AG08395 (cell line): ENCODE measurements at regions not wholly inside any gene's neighbourhood (a gene's known extent, or its start where the extent isn't known, plus 50 kb on each side); places are given as distances from the start of the nearest gene placed in this dataset.

Experiments used
- DNase-seq: peaks from one replicate; pipeline ENCODE4 v3.0.0; 2012; ENCODE audit warnings: mixed read lengths, low spot score

DNA sequence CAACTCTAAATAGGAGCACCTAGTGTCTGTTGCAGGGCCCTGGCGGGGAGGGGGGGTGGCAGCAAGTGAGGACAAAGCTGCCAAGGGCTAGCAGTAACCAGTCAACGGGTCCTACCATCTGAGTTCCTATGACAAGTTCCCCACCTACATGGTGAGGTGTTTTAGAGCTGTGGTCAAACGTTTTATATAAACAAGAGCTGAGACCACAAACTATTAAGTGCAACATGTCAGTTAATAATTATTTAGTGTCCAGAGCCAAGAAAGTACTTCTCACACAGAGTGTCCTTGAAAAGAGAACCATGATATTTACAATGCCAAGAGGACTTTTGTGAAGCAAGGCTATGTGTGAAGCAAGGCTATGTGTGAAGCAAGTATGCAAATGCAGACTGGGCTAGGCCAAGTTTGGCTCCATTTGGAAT, 434.7 kb downstream of the TNS3 start:
- DNase-seq, result no peak

GRCh38 chr7:47145982-47146381, 435.9 kb downstream of the TNS3 start:
- no peak for DNase-seq

- DNase-seq, result no peak
Measured at GRCh38 chr7:47145186-47145725, 436.7 kb downstream of the TNS3 start.

GRCh38 chr7:47143339-47143738, 438.6 kb downstream of the TNS3 start:
- peak; percentile 69 for DNase-seq

GRCh38 chr7:47142867-47143175, 439.1 kb downstream of the TNS3 start:
- no peak for DNase-seq

- no peak for DNase-seq
Measured at GRCh38 chr7:47142169-47142866, 439.6 kb downstream of the TNS3 start.

- peak; percentile 47 for DNase-seq
Measured at GRCh38 chr7:47132471-47132870, 449.4 kb downstream of the TNS3 start.

DNA sequence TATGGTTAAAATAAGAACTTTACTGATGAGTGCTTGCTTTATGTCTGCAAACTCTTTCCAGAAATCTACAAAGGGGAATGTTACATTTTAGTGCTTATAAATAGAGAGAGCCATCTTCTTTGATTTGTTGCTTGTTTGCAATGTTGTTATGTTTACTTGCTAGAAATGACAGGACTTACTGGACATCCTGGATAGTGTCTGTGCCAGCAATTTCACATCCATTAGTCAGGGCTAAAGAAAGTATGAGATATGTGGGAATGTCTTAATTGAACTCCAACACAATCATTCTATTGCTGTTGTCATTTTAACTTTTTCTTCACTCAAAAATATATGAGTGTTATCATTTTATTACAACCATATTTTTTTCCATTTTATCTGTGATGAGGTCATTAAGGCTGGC, 453.2 kb downstream of the TNS3 start:
- DNase-seq, result peak; percentile 21

GRCh38 chr7:47125529-47125928, 456.4 kb downstream of the TNS3 start:
- DNase-seq, result no peak

DNA sequence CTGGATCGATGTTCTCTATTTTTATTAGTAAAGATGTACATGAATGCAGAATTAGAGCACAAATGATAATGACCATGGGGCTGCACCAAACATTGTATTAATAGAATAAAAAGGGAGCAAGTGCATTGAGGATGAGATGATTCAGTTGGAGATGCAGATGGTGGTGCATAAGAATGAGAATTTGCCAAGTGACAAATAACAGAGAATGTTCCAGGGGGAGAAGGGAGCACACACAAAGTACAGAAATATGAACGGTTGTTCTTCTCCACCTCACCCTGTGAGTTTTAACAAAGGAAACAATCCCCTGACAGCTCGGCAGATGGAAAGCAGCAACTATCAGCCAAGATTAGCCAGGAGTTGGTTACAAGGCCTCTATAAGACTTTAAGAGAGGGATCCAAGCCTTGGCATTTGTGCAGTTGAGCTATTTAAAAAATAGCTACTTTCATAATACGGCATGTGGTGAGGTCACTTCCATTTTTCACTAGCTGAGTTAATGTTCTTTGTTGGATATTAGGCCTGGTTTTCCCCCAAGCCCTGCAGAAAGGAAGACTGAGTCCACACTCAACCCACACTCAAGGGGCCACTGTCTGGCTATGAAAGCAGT, 462.5 kb downstream of the TNS3 start:
- no peak for DNase-seq

DNA sequence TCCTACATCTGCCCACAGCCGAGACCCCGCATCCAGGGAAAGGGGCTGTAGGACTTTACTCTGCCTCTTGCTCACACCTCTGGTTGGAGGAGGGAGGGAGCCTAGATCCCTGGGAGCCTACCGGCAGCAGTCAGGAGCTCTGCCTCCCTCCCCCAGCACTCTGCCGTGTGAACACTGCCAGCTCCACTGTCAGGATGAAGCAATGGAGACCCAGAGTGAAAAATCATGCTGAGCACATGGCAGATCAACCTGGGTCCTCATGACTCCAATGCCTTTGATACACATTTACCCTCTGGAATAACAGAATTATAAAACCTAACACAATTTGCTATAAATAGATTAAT, 477.7 kb downstream of the TNS3 start:
- DNase-seq, result no peak

DNA sequence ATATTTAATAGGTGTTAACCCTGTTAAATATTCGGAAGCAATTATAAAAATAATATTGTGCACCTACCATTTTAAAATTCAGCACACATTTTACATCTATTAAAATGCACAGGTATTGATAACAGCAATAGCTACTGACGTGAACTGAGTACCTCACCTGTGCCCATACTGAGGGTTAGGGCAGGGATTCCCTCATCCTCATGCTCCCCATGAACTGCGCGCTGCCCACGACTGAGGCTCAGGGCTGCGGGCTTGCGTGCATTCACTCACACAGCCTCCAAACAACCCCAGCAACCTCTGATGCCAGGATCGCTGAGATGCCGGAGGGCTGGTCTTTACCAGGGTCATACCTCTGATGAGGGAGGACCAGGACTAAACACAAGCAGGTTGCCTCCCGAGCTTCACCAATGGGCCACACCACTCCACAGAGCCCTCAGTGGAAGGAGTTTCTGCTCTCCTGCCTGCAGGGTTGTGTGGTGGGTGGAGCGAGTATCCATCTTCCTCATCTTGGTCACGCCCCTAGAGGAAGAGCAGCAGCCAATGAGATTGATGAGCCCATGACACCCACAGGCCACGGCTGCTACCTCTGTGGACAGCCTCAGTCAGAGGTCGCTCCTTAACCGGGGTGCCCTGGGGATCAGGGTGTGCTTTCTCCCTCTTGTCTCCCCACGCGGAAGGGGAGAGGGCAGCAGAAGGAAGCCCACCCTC, 478.3 kb downstream of the TNS3 start:
- no peak for DNase-seq

- DNase-seq, result no peak
Measured at GRCh38 chr7:47102331-47102841, 479.5 kb downstream of the TNS3 start.

DNA sequence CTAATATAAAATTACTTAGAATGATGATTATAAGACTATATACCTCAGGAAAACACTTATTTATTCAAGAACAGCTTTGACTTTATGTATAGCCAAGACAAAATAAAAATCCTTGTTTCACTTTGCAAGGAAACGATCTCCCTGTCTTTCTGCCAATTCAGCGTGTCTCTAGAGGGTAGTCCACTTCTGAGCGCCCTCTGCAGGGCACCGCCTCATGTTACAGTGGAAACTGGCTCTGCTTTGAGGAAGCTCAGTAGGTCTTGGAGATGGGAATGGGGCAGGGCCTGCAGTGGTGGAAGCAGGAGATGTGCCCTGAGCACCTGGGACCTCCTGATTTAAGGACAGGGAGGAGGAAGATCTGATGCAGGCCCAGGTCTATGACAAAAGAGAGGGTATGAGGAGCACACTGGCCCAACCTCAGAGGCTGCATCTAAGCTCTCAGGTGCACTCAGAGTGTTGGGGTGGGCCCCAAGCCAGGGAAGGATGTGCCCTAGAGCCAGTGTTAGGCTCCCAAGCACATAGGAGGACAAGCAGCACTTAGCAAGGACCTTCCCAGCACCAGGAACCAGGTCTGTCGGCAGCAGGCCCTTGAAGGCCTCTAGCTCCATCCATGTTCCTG, 481.0 kb downstream of the TNS3 start:
- DNase-seq, result peak; percentile 51

GRCh38 chr7:47100148-47100816, 481.6 kb downstream of the TNS3 start:
- DNase-seq, result no peak

DNA sequence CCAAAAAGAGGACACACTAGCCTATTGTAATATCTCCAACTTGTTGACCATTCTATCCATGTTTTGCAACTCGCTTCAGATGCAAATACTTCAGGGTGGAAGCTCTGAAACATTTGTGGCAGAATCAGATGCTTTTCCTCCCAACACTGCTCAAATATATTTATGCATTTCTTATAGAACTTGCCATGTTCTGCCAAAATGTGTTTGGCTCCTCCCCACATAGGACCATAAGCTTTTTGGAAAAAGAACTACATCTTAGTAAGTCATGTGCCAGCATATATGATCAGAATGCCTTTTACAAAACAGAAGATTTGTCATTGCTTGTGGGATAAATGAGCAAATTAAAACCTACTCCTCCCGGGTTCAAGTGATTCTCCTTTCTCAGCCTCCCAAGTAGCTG, 484.5 kb downstream of the TNS3 start:
- no peak for DNase-seq

GRCh38 chr7:47095946-47096345, 486.0 kb downstream of the TNS3 start:
- peak; percentile 21 for DNase-seq

GRCh38 chr7:47094462-47094861, 487.4 kb downstream of the TNS3 start:
- DNase-seq, result no peak

- DNase-seq, result peak; percentile 17
Measured at GRCh38 chr7:47093320-47094234, 488.3 kb downstream of the TNS3 start.

DNA sequence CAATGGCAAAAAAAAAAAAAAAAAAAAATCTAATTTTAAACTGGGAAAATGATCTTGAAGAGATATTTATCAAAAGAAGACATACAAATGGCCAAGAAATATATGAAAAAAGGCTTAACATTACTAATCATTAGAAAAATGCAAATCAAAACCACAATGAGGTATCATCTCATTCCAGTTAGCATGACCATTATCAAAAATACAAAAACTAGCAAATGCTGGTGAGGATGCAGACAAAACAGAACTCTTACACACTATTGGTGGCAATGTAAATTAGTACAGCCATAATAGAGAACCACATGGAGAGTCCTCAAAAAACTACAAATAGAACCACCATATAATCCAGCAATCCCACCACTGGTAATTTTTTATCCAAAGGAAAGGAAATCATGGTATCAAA, 489.6 kb downstream of the TNS3 start:
- DNase-seq, result no peak

DNA sequence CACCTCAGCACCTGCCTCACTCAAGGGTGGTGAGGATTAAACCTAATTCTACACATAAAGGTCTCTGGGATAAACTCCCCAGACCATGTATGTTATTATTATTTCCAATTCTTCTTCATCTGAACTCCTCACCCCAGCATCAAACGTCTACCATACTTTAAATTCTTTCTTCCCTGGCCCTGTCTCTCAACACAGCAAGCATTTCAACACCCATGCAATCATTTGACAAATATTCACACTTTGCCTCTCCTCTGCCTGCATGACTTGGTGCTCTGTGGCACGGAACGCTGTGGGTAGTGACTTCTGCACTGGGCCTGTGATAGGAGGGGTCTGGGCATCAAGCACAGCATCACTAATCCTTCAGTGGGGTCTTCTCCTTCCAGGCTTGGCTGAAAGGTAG, 490.8 kb downstream of the TNS3 start:
- DNase-seq, result peak; percentile 58
